ENCODE measurements at regions not wholly inside any gene's neighbourhood (a gene's known extent, or its start where the extent isn't known, plus 50 kb on each side); places are given as distances from the start of the nearest gene placed in this dataset.

DNA sequence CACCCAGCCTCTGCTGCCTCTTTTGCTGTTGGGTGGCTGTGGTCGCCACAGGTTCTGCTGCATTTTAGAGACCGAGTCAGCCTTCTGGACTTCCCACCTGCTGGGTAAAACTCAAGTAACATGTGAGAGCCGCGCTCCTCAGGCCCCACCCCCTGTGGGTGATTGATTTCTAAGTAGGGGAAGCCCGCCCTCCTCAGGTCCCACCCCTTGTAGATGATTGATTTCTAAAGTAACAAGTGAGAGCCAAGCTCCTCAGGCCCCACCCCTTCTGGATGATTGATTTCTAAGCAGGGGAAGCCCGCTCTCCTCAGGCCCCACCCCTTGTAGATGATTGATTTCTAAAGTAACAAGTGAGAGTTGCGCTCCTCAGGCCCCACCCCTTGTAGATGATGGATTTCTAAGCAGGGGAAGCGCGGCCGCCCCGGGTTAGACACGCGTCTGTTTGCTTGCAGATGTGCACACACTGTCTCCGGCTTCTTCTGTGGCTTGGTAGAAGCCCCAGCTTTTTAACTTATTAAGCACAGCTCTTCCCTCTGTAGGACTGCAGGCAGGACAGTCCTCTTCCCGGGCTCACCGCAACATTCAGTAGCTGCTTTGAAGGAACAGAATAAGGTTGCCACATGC, 83.4 kb downstream of the FAM43A start:
- DNase-seq (ENCODE audit: low read depth, low spot score), result peak; percentile 93

DNA sequence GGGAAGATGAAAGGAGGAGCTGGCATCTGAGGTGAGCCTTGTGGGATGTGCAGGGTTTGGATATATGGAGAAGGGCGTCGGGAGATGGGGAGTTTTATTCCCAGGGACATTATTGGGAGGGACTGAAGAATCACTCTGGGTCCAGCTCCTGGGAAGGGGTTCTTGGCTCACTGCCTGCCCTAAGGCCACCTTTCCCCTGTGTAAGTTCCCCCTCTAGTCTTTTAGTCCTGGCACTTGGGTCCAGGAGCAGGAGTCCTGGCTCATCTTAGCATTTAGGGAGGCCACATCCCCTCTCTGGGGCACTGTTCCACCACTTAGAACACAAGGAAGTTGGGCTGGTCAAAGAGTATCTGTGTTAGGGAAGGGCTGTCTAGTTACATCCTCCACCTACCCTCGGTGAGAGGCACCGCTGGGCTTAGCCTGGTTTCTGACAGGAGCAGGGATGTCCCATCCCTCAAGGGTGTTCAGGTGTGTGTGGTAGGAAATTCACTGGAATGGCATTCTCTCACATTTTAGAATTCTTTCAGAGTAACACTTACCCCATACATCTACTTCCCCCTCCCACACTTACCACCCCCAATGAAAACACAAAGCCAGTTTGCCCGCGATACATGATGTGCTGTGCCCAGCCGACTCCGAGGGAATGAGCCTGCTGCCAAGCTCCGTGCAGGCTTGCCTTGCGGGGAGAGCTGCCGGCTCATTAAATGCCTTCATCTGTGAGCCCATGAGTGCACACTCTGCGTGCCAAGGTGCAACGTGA, 86.7 kb downstream of the FAM43A start:
- no peak for DNase-seq (ENCODE audit: low read depth, low spot score)

DNA sequence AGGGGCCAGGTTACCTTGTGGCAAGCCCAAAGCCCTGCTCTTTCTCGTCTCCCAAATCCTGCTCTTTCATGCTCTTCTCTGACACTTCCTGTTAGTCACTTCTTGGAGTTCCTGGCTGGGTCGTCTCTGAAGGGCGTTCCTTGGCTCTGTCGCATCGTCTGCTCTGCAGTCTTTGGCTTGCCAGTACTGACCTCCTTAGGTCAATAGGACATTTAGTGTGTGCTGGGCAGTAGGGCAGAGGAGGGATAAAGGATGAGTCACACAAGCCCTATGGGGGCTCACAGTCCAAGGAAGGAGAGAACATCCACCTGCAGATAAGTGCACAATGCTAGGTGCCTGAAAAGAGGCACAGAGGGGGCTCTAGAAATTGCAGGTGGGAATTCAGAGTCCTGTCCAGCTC, 87.5 kb downstream of the FAM43A start:
- DNase-seq (ENCODE audit: low read depth, low spot score), result no peak

DNA sequence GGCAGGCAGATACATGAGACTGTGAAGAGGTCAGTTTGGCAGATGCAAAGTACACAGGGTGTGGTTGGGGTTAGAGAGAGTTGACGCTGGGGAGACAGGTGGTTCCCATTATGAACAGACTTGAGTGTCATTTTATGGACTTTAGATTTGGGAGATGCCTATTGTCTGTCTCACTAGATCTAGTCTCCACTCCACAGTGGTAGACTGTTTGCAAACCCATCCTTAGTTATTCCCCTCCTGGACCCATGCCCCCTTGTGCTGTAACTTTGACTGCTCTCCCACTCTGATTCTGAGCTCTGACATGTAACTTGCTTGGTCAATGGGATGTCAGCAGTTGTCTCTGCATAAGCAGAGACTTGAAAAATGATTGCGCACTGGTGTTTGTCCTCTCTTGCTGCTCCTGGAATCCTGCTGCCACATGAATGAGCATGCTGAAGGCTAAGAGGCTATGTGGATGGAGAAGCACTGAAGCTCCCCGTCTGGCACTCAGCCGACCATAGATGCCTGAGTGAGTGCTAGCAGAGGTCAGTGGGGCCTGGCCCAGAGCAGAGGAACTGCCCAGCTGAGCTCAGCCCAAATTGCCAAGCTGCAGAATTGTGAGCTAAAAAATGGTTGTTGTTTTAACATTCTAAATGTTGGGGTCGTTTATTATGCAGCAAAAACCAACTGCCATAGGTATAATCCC, 88.2 kb downstream of the FAM43A start:
- no peak for DNase-seq (ENCODE audit: low read depth, low spot score)

DNA sequence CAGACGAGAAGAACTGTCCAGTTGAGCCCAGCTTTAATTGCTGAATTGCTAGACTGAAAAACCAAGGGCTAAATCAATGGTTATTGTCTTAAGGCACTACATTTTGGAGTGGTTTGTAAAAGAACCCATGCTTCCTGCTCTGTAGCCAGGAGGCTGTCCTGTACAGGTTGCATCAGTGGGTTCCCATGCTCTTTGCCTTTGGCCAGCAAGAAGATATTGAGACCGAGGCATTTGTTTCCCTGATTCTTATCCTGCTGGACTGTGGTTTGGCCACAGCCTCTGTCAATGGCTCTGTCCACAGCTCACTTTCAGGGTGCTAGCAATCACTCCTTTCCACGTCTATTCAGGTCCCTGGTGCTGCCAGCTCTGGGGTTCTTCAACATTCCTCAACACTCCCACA, 89.6 kb downstream of the FAM43A start:
- DNase-seq (ENCODE audit: low read depth, low spot score), result no peak

DNA sequence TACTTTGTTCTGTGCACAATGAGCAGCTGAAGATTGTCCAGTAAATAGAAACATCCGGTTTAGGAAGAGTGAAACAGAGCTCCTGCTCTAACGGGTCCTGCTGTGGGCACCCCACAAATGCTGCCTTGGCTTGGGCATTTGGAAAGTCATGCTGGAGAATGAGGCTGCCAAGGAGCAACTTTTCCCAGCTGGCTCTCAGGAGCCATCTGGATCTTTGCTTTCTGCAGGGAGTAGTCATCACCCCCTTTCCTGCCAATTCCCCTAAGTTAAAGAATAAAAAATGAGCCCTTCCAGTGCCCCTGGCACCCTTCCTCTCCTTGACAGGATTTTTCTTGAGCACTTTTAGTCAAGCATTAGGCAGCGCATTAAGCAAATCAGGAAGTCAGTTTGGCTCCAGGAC, 90.0 kb downstream of the FAM43A start:
- DNase-seq (ENCODE audit: low read depth, low spot score), result no peak

DNA sequence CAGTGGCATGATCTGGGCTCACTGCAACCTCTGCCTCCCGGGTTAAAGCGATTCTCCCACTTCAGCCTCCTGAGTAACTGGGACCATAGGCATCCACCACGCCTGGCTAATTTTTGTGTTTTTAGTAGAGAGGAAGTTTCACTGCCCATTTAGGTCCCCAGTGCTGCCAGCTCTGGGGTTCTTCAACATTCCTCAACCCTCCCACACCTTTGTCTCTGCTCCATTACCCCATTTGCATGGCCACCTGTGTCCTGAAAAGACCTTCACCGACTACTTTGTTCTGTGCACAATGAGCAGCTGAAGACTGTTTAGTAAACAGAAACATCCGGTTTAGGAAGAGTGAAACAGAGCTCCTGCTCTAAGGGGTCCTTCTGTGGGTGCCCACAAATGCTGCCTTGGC, 92.0 kb downstream of the FAM43A start:
- no peak for DNase-seq (ENCODE audit: low read depth, low spot score)

DNA sequence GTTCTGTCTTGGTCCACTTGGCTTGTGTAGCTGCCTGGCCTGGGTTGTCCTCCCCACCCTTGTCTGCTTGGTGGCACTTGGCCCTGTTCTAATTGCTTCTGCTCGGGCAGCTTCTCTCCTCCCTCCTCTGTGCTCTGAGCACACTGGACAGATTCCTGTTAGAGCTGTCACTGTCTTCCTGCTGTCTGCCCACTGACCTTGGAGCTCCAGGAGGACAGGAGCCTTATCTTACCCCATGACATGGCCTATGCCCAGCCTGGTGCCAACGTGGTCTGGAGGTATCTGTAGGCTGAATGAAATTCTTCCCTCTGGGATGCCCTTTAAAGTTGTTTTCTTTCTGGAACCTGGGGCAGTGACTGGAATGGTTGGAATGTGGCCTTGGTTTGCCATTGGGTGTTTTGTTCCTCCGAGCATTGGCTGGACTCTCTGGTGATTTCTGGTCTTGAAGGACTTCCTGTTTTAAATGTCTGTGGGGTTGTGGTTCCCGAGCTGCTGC, 94.1 kb downstream of the FAM43A start:
- DNase-seq (ENCODE audit: low read depth, low spot score), result no peak

DNA sequence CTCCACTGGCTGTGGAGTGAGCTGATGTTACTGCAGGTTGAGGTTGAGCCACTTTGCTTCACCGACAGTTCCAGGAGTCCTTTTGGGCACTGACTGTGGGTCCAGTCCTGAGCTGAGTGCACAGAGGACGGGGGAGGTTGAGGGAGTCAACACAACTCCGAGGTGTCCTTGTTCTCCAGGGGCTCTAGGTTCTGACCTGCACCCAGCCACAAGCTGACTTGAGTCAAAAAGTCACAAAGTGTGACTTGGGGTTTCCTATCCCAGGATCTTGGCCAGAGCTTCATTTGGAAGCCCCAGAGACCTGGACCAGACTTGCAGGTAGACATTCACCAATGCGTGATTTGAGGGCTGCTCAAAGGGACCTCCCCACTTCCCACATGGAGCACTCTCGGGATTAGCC, 95.0 kb downstream of the FAM43A start:
- no peak for DNase-seq (ENCODE audit: low read depth, low spot score)

DNA sequence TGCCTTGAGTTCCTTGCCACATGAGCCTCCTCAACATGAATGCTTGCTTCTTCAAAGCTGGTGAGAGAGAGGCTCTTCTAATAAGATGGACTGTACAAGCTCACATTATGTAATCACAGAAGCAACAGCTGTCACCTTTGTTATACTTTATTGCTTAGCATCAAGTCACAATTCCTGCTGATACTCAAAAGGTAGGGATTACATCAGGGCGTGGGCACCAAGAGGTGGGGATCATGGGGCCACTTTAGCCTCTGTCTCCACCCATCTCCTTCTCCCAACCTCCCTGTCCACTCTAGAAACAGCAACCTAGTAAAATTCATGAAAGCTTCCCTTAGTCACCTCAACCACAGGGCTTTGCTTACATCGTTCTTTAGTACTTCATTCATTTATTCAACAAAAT, 95.9 kb downstream of the FAM43A start:
- DNase-seq (ENCODE audit: low read depth, low spot score), result no peak

DNA sequence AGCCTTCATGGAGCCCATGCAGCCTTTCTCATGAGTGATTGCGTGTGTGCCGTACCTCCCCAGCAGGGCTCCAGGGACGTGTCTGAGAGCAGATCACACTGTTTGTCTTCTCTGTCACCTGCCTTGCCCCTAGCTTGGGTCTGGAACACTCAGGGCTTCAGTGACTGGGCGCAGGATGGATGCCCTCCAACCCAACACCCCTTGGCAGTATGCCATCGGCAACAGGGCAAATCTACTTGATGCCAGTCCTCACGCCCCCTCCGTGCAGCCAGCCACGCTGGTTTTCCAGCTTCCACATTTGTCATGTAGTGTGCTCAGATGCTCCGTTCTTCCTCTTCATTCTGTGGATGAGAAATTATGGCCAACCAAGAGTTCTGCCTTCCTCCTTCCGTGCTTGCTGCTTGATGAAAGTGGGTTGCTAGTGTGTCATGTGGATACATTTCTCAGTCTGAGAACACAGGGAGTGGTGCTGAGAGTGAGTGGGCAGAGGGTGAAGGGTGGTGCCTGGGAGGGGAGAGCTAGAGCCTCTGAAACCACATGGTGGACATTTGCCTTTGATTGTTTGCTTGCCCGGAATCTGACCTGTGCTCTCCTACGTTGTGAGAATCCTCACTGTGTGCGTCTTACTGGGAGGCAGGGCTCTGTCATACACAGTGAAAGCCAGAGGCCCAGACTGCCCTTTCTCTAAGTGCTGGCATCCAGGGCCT, 97.2 kb downstream of the FAM43A start:
- DNase-seq (ENCODE audit: low read depth, low spot score), result peak; percentile 51

DNA sequence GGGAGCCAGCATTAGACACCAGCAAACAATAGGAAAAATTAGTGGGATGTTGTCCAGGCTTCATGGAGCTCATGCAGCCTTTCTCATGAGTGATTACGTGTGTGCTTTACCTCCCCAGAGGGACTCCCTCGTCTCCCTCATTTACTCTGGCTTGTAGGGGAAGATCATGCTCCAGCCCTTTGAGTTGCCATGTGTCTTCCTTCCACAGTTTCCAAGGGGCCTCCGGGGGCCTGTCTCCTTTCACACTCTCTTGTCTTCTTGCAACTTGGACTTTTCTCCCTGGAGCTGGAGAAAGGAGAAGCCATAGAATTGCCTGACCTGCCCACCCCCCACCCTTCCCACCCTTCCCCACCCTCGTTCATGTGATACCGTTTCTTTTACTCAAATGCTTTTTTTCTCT, 98.7 kb downstream of the FAM43A start:
- DNase-seq (ENCODE audit: low read depth, low spot score), result no peak

DNA sequence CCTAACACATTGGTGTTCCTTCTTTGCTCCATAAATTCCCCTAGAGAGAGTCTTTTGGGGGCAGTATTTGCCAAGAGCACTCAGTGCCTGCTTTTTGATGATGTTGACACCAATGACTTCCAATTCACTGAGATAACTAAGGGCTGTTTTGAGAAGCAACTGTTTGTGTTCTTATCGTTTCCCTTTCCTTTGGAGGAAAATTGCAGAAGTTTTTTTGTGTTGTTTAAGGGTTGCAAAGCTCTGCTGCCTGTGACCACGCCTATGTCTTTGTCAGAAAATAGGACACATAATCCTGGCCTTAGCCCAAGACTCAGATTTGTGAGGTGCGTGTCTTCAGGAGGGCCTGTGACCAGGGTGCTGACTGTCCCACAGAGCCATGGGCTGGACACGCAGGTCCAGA, 99.6 kb downstream of the FAM43A start:
- no peak for DNase-seq (ENCODE audit: low read depth, low spot score)

DNA sequence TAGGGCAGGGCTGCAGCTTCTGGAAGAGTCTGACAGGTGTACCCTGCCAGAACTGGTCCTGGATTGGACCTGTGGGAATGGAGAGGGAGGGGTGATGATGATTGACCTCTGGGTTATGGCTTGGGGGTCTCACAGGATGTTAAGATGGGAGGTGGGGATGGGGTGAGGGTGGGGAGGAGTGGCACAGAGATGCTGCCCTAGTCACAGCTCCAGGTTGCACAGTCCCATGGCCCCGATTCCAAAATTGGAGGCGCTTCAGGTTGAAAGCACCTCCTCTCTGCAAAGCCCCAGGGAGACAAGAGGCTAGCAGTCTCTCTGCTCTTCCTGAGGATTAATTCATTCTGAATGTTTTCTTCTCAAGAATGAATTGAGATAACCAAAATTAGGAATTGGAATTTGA, 101.4 kb downstream of the FAM43A start:
- no peak for DNase-seq (ENCODE audit: low read depth, low spot score)

DNA sequence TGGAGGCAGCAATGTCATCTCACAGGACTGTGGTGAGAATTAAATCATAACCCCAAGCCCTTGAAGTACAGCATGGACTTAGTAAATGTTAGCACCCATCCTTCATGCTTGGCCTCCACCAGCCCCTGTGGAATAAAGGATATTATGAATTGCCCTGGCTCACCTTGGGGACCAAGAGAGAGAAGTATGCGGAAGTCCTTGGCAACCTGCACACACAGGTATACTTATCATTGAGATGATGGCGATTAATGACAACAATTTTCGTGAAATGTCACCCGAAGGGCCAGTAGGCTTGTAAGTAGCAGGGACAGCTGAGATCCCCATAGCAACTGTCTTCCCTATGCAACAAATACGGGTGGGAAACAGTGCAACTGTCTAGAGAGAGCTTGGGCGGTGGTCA, 102.0 kb downstream of the FAM43A start:
- no peak for DNase-seq (ENCODE audit: low read depth, low spot score)

DNA sequence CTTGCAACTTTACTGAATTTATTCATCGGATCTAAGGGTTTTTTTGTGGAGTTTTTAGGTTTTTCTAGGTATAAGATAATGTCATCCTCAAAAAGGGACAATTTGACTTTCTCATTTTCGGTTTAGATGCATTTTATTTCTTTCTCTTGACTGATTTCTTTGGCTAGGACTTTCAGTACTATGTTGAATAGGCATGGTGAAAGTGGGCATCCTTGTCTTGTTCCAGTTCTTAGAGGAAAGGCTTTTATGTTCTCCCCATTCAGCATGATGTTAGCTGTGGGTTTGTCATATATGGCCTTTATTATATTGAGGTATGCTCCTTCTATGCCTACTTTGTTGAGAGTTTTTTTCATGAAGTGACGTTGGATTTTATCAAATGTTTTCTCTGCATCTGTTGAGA, 106.7 kb downstream of the FAM43A start:
- no peak for DNase-seq (ENCODE audit: low read depth, low spot score)

DNA sequence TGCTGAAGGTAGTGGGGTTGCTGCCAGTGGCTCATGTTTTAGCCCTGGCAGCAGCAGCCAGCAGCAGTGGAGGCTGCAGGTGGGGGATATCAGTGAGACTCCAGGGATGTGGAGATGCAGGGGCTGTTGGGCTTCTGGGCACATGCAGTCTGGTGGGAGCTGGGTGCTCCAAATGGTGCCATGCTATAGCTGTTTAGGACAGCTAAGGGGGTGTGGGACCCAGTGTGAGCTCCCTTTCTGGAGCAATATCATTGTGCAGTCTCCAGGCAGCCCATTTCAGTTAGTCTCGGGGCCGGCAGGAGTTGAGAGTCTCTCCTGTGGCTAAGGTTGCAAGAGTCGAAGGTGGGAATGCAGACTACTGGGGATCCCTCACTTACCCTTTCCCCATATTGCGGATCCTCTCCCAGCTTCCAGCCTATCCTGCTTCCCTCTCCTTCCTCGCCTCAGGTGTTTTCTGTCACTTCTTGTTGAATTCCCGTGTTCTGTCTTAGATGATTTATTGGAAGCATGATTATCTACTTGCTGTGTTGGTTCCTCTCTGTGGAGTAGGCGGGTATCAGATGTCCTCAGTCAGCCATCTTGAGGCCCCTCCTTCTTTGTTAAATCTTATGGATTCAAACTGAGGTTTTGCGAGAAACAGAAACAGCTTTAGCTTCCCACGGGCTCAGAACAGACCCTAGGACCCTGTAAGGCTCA, 112.0 kb downstream of the FAM43A start:
- no peak for DNase-seq (ENCODE audit: low read depth, low spot score)

DNA sequence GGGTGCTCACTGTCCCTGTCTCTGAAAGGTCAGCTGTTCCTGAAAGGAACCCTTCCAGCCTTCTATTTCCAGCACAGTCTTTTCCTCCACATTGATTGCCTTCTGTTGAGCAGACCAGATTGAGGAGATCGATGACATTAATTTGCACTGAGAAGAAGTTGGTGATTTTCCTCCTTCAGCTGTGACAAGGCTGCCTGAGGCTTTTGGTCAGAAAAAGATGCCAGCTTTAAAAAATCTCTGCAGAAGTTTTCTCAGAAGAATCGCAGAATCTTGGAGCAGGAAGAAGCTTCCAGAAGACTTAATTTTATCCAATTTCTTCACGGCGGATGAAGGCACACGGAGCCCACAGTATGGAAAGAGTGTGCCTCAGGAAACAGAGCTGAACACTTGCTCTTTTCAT, 112.8 kb downstream of the FAM43A start:
- no peak for DNase-seq (ENCODE audit: low read depth, low spot score)

DNA sequence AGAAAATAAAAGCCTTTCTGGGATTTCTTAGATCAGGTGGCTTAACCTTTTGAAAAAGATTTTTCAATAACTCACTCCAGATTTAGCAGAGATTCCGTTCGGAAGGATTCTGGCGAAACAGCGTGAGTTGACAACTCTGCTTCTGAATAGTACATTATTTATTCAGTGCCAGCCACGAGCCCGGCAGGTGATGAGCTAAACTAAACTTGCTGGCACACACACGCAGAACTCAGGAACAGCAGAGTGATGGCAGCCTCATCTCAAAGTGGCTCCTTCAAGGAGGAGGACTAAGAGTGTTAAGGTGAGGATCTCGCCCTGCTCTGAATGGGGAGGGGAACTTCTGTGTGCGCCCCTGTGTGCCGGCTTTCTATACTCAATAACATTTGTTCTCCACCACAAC, 114.3 kb downstream of the FAM43A start:
- DNase-seq (ENCODE audit: low read depth, low spot score), result no peak

DNA sequence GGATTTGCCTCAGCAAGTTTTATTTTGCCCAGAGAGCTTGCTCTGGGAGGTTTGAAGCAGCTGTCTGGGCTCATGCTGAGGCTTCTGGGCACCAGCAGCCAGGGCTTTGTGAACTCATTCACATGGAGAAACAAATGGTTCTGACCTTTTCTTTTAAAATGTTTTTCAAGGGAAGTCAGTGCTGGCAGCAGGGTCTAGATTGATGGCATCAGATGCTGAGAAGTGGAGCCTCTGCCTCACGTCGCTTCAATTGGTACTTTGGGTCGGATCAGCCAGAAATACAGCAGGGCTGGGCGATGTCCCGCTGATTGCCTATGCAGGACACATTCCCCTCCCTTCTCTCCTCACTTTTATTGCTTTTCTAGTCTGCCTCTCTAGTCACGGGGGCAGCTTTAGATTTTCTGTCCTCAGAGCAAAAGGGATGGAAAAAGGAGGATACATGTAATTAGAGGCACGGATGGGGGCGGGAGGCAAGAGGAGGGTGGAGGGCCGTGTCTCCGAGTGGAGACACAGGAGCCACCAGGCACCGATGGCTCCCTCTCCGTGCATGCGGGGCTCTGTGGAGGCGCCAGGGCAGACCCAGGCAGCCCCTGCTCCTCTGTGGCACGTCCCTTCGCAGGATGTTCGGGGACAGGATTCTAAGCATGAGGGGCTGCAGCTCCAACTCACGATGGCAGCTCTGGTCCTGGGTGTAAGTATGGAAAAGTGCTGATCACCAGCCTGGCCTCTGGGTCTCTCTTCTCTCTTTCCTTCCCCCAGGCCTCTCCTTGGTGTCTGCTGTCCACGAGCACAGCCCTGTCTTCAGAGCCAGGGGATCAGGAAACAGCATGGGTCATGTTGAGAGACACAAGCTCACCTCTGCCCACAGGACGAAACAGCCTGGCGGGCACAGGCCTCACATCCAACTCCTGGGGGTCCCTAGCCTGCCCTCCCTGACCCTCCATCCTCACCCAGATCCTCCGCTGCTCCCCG, 116.1 kb downstream of the FAM43A start:
- no peak for DNase-seq (ENCODE audit: low read depth, low spot score)

All from smooth muscle cell of the brain vasculature (primary cell).